ENCODE measurements at regions not wholly inside any gene's neighbourhood (a gene's known extent, or its start where the extent isn't known, plus 50 kb on each side); places are given as distances from the start of the nearest gene placed in this dataset.

DNA sequence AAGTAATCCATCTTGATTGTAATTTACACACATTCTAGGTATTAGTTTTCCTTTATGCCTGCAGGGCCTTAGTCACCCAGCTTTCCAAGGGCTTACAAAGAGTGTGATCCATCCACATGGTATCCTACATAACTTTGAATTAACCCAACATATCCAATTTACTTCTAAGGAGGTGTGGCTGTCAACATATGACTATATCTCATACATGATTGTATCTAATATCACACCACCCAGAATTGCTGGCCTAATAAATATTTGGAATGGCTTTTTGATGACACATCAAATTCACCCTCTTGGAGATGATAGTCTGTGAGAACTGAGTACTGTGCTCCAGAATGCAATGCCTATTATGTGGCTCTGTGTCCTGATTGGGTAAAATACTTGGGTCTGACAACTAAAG, 363.3 kb upstream of the GRIN3A start:
- Histone ChIP-seq H3K27ac (no peak overlapping the region), H3K4me2 (no peak overlapping the region), H3K9ac (no peak overlapping the region), H3K9me3 (ENCODE audit: low read depth) (peaks cover 4% of the 10 kb centered on the region), H3K4me3 (no peak overlapping the region), H3F3A (ENCODE audit: low read depth) (no peaks in the 10 kb centered on the region), H3K4me1 (no peaks in the 10 kb centered on the region), H3K79me2 (ENCODE audit: low read depth) (no peaks in the 10 kb centered on the region), H4K20me1 (ENCODE audit: low read depth) (no peaks in the 10 kb centered on the region), H3K27me3 (no peaks in the 10 kb centered on the region), H3K36me3 (no peaks in the 10 kb centered on the region), H2AFZ (replicated peaks) (no peak overlapping the region)
- TF ChIP-seq, protein P1, sequence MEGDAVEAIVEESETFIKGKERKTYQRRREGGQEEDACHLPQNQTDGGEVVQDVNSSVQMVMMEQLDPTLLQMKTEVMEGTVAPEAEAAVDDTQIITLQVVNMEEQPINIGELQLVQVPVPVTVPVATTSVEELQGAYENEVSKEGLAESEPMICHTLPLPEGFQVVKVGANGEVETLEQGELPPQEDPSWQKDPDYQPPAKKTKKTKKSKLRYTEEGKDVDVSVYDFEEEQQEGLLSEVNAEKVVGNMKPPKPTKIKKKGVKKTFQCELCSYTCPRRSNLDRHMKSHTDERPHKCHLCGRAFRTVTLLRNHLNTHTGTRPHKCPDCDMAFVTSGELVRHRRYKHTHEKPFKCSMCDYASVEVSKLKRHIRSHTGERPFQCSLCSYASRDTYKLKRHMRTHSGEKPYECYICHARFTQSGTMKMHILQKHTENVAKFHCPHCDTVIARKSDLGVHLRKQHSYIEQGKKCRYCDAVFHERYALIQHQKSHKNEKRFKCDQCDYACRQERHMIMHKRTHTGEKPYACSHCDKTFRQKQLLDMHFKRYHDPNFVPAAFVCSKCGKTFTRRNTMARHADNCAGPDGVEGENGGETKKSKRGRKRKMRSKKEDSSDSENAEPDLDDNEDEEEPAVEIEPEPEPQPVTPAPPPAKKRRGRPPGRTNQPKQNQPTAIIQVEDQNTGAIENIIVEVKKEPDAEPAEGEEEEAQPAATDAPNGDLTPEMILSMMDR (IDR thresholded peaks at IDR 0.05) = no peak
- TF ChIP-seq EZH2phosphoT487 (IDR thresholded peaks at IDR 0.05) = no peak
- TF ChIP-seq EZH2 (IDR thresholded peaks at IDR 0.05) = no peak
- H3K36me3 Mint-ChIP-seq = no peaks in the 10 kb centered on the region
- no peak for DNase-seq (ENCODE audit: low spot score)
- H3K4me3 Mint-ChIP-seq = no peak overlapping the region
- H3K9me3 Mint-ChIP-seq = no peaks in the 10 kb centered on the region
- H3K4me1 Mint-ChIP-seq = no peaks in the 10 kb centered on the region
- H3K27me3 Mint-ChIP-seq (ENCODE audit: insufficient read depth, low read depth) = no peaks in the 10 kb centered on the region
- no peak overlapping the region for H3K27ac Mint-ChIP-seq

- H3K27ac ChIP-seq = no peak overlapping the region
Measured at GRCh38 chr9:102087141-102087540, 348.7 kb upstream of the GRIN3A start.

DNA sequence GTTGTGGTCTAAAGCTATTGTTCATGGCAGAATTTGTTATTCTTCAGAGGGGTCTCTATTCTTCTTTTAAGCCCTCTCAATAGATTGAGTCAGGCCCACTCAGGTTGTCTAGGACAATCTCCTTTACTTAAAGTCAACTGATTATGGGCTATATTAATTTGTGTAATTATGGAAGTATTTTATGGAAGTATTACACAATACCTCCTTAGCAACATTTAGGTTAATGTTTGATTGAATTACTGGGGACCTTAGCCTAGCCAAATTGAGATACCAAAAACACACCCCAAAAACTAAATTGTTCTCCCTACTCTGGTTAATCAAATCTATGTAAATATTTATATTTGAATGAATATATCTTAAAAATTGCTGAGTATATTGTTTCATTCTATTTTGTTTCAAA, 347.1 kb upstream of the GRIN3A start:
- Histone ChIP-seq H3K36me3 (no peaks in the 10 kb centered on the region), H3K27ac (no peak overlapping the region)

More at GRCh38 chr9:102087141-102087540, 348.7 kb upstream of the GRIN3A start:
- no peak overlapping the region for H3K4me3 Mint-ChIP-seq
- H3K9me3 Mint-ChIP-seq = no peaks in the 10 kb centered on the region
- no peak overlapping the region for H3K27ac Mint-ChIP-seq
- H3K27me3 Mint-ChIP-seq (ENCODE audit: insufficient read depth, low read depth) = no peaks in the 10 kb centered on the region
- Histone ChIP-seq H3K4me2 (no peak overlapping the region), H3F3A (ENCODE audit: low read depth) (no peaks in the 10 kb centered on the region), H2AFZ (replicated peaks) (no peak overlapping the region), H3K36me3 (no peaks in the 10 kb centered on the region), H3K4me3 (no peak overlapping the region), H3K79me2 (ENCODE audit: low read depth) (no peaks in the 10 kb centered on the region), H3K4me1 (no peaks in the 10 kb centered on the region), H4K20me1 (ENCODE audit: low read depth) (no peaks in the 10 kb centered on the region), H3K9ac (no peak overlapping the region), H3K27me3 (no peaks in the 10 kb centered on the region), H3K9me3 (ENCODE audit: low read depth) (peaks cover 4% of the 10 kb centered on the region)
- H3K4me1 Mint-ChIP-seq = peaks cover 11% of the 10 kb centered on the region
- peak; percentile 6 for DNase-seq (ENCODE audit: low spot score)
- TF ChIP-seq EZH2 (IDR thresholded peaks at IDR 0.05) (no peak), EZH2phosphoT487 (IDR thresholded peaks at IDR 0.05) (no peak)
- TF ChIP-seq, protein P1 (IDR thresholded peaks at IDR 0.05) = no peak
- H3K36me3 Mint-ChIP-seq = no peaks in the 10 kb centered on the region

More for the DNA sequence above, 347.1 kb upstream of the GRIN3A start:
- Histone ChIP-seq H3K4me2 (no peak overlapping the region), H3K9me3 (ENCODE audit: low read depth) (peaks cover 4% of the 10 kb centered on the region), H2AFZ (replicated peaks) (no peak overlapping the region), H3K4me3 (no peak overlapping the region), H3K4me1 (no peaks in the 10 kb centered on the region), H4K20me1 (ENCODE audit: low read depth) (no peaks in the 10 kb centered on the region), H3K27me3 (no peaks in the 10 kb centered on the region), H3K9ac (no peak overlapping the region), H3F3A (ENCODE audit: low read depth) (no peaks in the 10 kb centered on the region), H3K79me2 (ENCODE audit: low read depth) (no peaks in the 10 kb centered on the region)
- Mint-ChIP-seq H3K9me3 (no peaks in the 10 kb centered on the region), H3K4me1 (peaks cover 11% of the 10 kb centered on the region), H3K36me3 (no peaks in the 10 kb centered on the region), H3K27ac (no peak overlapping the region), H3K4me3 (no peak overlapping the region), H3K27me3 (ENCODE audit: insufficient read depth, low read depth) (no peaks in the 10 kb centered on the region)
- TF ChIP-seq EZH2 (IDR thresholded peaks at IDR 0.05) = no peak
- TF ChIP-seq, protein P1 (IDR thresholded peaks at IDR 0.05) = no peak
- no peak for DNase-seq (ENCODE audit: low spot score)

Measured in neural progenitor cell (in vitro differentiated cells).